Loucy (cell line): ENCODE measurements at regions not wholly inside any gene's neighbourhood (a gene's known extent, or its start where the extent isn't known, plus 50 kb on each side); places are given as distances from the start of the nearest gene placed in this dataset.

ENCODE experiments used
- EZH2phosphoT487 ChIP-seq: fragments of 200-600 bp; IDR thresholded peaks from 2 replicates; pipeline ENCODE4 v1.6.1; 2018; ENCODE audit warnings: antibody characterized with exemption, mild to moderate bottlenecking, moderate library complexity, borderline replicate concordance
- TF ChIP-seq, protein P1 (sequence below): fragments of 200-600 bp; sonication (generic); conservative IDR thresholded peaks from 2 replicates; pipeline ENCODE4 v1.5.1; 2014; ENCODE audit warnings: mild to moderate bottlenecking, antibody characterized with exemption, low read length

- TF ChIP-seq, protein P1, sequence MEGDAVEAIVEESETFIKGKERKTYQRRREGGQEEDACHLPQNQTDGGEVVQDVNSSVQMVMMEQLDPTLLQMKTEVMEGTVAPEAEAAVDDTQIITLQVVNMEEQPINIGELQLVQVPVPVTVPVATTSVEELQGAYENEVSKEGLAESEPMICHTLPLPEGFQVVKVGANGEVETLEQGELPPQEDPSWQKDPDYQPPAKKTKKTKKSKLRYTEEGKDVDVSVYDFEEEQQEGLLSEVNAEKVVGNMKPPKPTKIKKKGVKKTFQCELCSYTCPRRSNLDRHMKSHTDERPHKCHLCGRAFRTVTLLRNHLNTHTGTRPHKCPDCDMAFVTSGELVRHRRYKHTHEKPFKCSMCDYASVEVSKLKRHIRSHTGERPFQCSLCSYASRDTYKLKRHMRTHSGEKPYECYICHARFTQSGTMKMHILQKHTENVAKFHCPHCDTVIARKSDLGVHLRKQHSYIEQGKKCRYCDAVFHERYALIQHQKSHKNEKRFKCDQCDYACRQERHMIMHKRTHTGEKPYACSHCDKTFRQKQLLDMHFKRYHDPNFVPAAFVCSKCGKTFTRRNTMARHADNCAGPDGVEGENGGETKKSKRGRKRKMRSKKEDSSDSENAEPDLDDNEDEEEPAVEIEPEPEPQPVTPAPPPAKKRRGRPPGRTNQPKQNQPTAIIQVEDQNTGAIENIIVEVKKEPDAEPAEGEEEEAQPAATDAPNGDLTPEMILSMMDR = no peak
- no peak for TF ChIP-seq EZH2phosphoT487
Measured at GRCh38 chr19:31705656-31706055, 356.4 kb upstream of the TSHZ3 start.
